ENCODE measurements at regions not wholly inside any gene's neighbourhood (a gene's known extent, or its start where the extent isn't known, plus 50 kb on each side); places are given as distances from the start of the nearest gene placed in this dataset.
"Not testable (repeated sequence)": the region's sequence is repeated elsewhere in the genome, so short reads cannot be mapped to it uniquely, and the experiment has no call there.

- no peak for DNase-seq (ENCODE audit: low read depth)
Observed at GRCh38 chr4:138891631-138892031, 124.0 kb upstream of the NOCT start.

- DNase-seq (ENCODE audit: low read depth), result no peak
Observed at GRCh38 chr4:138890891-138891570, 124.5 kb upstream of the NOCT start.

GRCh38 chr4:138889216-138889615, 126.4 kb upstream of the NOCT start:
- no peak for DNase-seq (ENCODE audit: low read depth)

- no peak for DNase-seq (ENCODE audit: low read depth)
Observed at GRCh38 chr4:138887741-138888140, 127.8 kb upstream of the NOCT start.

- no peak for DNase-seq (ENCODE audit: low read depth)
Observed at GRCh38 chr4:138887341-138887740, 128.2 kb upstream of the NOCT start.

GRCh38 chr4:138879757-138880156, 135.8 kb upstream of the NOCT start:
- DNase-seq (ENCODE audit: low read depth), result no peak

- no peak for DNase-seq (ENCODE audit: low read depth)
Observed at GRCh38 chr4:138875891-138876608, 139.5 kb upstream of the NOCT start.

GRCh38 chr4:138871555-138871875, 144.1 kb upstream of the NOCT start:
- no peak for DNase-seq (ENCODE audit: low read depth)

GRCh38 chr4:138870737-138871554, 144.6 kb upstream of the NOCT start:
- peak; percentile 14 for DNase-seq (ENCODE audit: low read depth)

GRCh38 chr4:138869631-138870030, 145.9 kb upstream of the NOCT start:
- no peak for DNase-seq (ENCODE audit: low read depth)

GRCh38 chr4:138869165-138869564, 146.4 kb upstream of the NOCT start:
- no peak for DNase-seq (ENCODE audit: low read depth)

GRCh38 chr4:138868562-138868961, 147.0 kb upstream of the NOCT start:
- DNase-seq (ENCODE audit: low read depth), result no peak

- no peak for DNase-seq (ENCODE audit: low read depth)
Observed at GRCh38 chr4:138867404-138867803, 148.2 kb upstream of the NOCT start.

- no peak for DNase-seq (ENCODE audit: low read depth)
Observed at GRCh38 chr4:138866314-138866713, 149.3 kb upstream of the NOCT start.

- no peak for DNase-seq (ENCODE audit: low read depth)
Observed at GRCh38 chr4:138865765-138866164, 149.8 kb upstream of the NOCT start.

GRCh38 chr4:138864961-138865720, 150.4 kb upstream of the NOCT start:
- DNase-seq (ENCODE audit: low read depth), result no peak

GRCh38 chr4:138863160-138863559, 152.4 kb upstream of the NOCT start:
- no peak for DNase-seq (ENCODE audit: low read depth)

GRCh38 chr4:138861135-138861534, 154.4 kb upstream of the NOCT start:
- DNase-seq (ENCODE audit: low read depth), result no peak

GRCh38 chr4:138860357-138860756, 155.2 kb upstream of the NOCT start:
- DNase-seq (ENCODE audit: low read depth), result not testable (repeated sequence)

- DNase-seq (ENCODE audit: low read depth), result no peak
Observed at GRCh38 chr4:138859254-138859653, 156.3 kb upstream of the NOCT start.

GRCh38 chr4:138858419-138858818, 157.2 kb upstream of the NOCT start:
- DNase-seq (ENCODE audit: low read depth), result no peak

- DNase-seq (ENCODE audit: low read depth), result no peak
Observed at GRCh38 chr4:138857416-138857815, 158.2 kb upstream of the NOCT start.
